G401.6 (cell line): ENCODE measurements at regions not wholly inside any gene's neighbourhood (a gene's known extent, or its start where the extent isn't known, plus 50 kb on each side); places are given as distances from the start of the nearest gene placed in this dataset.
"Not testable (repeated sequence)": the region's sequence is repeated elsewhere in the genome, so short reads cannot be mapped to it uniquely, and the experiment has no call there.

Experiments
- FAIRE-seq: peaks from 2 replicates; lab custom pipeline; 2012; peaks lifted over from hg19 to GRCh38; lab: Jason Lieb, UNC

GRCh38 chr3:175951047-175951694 lies 1092.0 kb downstream of the NAALADL2 start:
- no peak for FAIRE-seq

- no peak for FAIRE-seq
Observed at GRCh38 chr3:175948041-175948440, 1088.9 kb downstream of the NAALADL2 start.

GRCh38 chr3:175941352-175941751 lies 1082.2 kb downstream of the NAALADL2 start:
- no peak for FAIRE-seq

- no peak for FAIRE-seq
Observed at GRCh38 chr3:175940881-175941280, 1081.7 kb downstream of the NAALADL2 start.

GRCh38 chr3:175940243-175940642 lies 1081.1 kb downstream of the NAALADL2 start:
- no peak for FAIRE-seq

- FAIRE-seq: not testable (repeated sequence)
Observed at GRCh38 chr3:175937367-175937766, 1078.2 kb downstream of the NAALADL2 start.

GRCh38 chr3:175932586-175932985 lies 1073.5 kb downstream of the NAALADL2 start:
- no peak for FAIRE-seq

- no peak for FAIRE-seq
Observed at GRCh38 chr3:175919133-175919532, 1060.0 kb downstream of the NAALADL2 start.

- FAIRE-seq: no peak
Observed at GRCh38 chr3:175916191-175916934, 1057.2 kb downstream of the NAALADL2 start.

- no peak for FAIRE-seq
Observed at GRCh38 chr3:175914785-175915184, 1055.7 kb downstream of the NAALADL2 start.

GRCh38 chr3:175913286-175913685 lies 1054.2 kb downstream of the NAALADL2 start:
- FAIRE-seq: no peak

GRCh38 chr3:175911937-175912336 lies 1052.8 kb downstream of the NAALADL2 start:
- no peak for FAIRE-seq

GRCh38 chr3:175902226-175902625 lies 1043.1 kb downstream of the NAALADL2 start:
- no peak for FAIRE-seq

GRCh38 chr3:175898194-175898593 lies 1039.1 kb downstream of the NAALADL2 start:
- FAIRE-seq: no peak

GRCh38 chr3:175896655-175897054 lies 1037.5 kb downstream of the NAALADL2 start:
- FAIRE-seq: no peak

- no peak for FAIRE-seq
Observed at GRCh38 chr3:175895731-175896130, 1036.6 kb downstream of the NAALADL2 start.

GRCh38 chr3:175893566-175893965 lies 1034.4 kb downstream of the NAALADL2 start:
- no peak for FAIRE-seq

GRCh38 chr3:175890066-175890465 lies 1030.9 kb downstream of the NAALADL2 start:
- no peak for FAIRE-seq

GRCh38 chr3:175885231-175885766 lies 1026.2 kb downstream of the NAALADL2 start:
- no peak for FAIRE-seq

- FAIRE-seq: no peak
Observed at GRCh38 chr3:175879417-175879816, 1020.3 kb downstream of the NAALADL2 start.

- FAIRE-seq: no peak
Observed at GRCh38 chr3:175869404-175869803, 1010.3 kb downstream of the NAALADL2 start.

GRCh38 chr3:175868626-175869025 lies 1009.5 kb downstream of the NAALADL2 start:
- FAIRE-seq: no peak

- no peak for FAIRE-seq
Observed at GRCh38 chr3:175865724-175866123, 1006.6 kb downstream of the NAALADL2 start.

- FAIRE-seq: no peak
Observed at GRCh38 chr3:175861916-175862315, 1002.8 kb downstream of the NAALADL2 start.
